Tongue (tissue), 1 donor: ENCODE measurements at regions not wholly inside any gene's neighbourhood (a gene's known extent, or its start where the extent isn't known, plus 50 kb on each side); places are given as distances from the start of the nearest gene placed in this dataset.

Source experiments
- DNase-seq: peaks from one replicate; pipeline ENCODE4 v3.0.0-alpha.2; 2015

DNA sequence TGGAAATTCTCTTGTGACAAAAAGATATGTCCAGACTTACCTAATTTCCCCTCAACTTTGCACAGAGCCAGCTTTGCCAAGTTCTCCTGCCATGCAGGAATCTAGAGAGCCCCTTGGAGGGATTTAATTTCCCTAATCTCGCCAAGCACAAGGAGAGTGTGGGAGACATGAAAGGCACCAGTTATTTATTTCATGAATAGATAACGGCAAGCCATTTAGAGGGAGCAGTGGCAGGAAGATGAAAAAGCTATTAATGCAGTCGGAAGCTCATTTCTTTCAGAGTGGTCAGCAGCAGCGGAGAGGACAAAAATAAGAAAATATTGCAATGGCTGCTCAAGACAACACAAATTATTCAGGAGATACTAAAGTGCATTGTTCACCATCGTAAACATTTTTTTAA is 150.9 kb upstream of the WSCD2 start:
- DNase-seq = no peak

DNA sequence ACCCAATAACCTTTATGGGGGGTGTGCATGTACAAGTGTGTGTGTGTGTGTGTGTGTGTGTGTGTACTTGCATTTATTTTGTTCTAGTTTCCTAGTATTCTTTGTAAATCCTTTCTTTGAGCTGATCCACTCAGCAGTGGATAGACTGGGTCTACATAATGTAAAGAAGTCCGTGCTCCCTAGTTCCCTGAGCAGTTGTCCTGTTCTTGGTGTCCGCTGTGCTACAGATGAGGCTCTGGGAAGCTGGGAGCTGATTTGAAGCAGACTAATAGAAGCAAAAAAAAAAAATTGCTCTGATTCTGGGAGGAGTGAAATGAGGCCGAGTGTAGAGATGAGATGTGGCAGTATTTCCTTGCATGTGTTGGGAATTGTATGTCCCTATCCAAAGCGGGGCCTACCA is 150.4 kb upstream of the WSCD2 start:
- DNase-seq = no peak

DNA sequence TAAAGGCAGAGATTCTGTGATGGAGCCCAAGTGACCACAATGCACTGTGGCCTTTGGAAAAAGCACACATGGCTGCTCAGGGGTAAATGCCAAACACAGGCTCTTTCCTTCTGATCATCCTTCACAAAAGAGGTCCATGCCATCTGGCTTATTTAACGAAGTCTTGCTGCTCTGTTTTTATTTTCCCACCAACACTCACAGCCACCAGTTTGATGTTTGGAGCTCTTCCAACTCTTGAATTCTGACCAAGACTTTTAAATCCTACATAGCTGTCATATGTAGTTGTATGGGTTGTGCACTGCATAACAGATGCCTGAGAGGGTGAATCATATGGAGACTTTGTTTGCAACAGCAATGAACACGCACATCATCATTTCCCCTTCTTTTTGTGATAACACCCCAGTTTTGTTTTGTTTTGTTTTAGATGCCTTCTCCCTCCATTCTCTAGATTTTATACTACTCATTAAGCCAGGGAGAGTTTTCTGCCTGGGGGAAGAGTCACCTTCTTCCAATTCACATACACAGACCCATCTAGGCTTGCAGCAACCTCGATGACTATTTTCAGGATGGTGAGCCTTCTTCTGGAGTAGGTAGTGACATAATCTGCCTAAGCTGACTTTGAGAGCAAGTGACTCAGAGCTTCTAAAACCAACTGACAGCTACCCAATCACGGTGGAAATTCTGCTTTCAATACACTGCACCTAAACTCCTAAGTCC is 145.2 kb upstream of the WSCD2 start:
- no peak for DNase-seq

DNA sequence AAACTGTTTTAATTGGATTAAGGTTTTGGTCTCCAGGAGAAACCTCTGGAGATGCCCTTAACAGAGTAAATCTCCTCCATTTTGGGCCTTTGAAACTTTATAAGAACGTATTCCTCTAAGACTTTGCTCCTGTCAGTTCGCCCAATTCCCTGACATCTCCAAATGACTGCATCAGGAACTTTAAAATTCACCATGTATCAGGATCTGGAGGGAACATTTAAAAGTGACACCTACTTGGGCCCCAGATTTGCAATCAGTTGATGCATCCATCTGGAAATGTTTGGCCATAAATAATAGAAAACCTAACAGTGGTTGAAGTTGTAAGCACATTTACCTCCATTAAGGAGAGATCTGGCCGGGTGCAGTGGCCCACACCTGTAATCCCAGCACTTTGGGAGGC is 144.1 kb upstream of the WSCD2 start:
- no peak for DNase-seq

DNA sequence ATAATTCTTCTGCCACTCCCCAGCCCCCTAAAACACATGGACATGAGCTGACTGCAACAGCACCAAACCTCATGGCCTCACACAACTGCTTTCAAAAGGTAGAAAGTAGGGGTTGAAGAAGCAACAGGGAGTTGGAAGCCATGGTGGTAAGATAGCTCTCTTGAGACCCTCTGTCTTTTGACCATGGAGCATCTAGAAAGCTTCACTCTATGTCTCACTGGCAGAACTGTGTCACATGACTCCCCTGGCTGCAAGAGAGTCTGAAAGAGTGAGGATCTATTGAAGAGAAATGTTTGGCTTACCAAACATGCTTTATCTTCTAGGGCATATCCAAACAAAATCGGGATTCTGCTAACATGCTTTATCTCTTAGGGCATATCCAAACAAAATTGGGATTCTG is 142.9 kb upstream of the WSCD2 start:
- no peak for DNase-seq

DNA sequence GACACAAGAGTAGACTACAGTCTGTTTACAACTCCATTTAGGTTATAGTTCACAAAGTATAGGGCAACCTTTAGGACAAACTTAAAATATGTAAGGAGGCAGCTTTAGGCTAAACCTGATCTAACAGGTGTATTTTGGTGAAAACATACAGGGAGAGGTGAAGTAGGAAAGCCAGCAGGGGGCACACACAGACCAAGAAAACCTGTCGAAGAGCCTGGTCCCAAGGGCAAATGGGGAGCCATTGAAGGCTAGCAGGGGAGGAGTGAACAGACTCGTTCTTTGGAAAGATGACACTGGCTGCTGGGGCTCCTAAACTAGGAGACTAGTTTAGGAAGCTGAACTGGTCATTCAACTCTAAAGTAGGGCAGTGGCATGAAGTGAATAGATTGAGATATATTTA is 138.8 kb upstream of the WSCD2 start:
- peak; percentile 26 for DNase-seq

DNA sequence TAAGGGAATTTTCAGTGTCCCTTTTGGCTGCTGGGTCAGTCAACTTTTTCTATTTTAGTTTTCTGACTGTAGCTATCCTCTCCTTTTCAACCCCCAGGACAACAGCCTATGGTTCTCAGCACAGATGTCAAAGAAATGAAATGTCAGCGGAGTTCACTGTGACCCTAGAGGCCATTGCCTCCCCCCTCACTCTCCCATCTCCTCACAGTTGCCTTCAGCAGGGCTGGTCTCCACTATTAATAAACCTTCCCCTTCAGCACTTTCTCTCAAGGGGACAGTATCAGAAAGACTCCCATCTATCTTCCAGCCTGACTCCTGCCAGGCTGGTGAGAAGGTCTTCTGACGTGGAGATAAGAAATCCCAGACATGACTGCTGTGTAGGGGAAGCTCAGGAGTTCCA is 137.1 kb upstream of the WSCD2 start:
- no peak for DNase-seq

DNA sequence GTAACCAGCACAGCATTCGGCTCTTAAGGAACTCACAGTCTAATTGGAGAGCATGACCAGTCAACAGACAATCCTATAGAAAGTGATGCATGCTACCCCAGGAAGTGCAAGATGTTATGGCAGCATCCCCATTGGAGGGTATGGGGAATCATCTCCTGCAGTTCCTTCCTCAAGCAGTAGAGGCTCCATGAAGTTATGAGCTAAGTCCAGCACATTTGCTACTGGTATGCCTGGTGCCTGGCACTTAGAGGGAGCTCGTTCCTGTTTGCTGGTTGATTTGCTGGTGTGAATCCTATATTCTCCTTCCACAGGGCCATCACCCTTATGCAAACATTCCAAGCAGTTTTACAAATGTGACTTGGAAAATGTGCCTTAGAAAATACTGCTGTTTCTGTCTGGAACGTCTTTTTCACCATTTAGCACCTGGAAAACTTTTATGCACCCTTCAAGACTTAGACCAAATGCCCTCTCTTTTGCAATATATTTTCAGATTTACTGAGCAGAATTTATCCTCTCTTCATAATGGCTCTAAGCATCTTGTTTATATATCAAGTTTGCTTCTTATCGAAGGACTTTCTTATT is 136.1 kb upstream of the WSCD2 start:
- DNase-seq = peak; percentile 16

DNA sequence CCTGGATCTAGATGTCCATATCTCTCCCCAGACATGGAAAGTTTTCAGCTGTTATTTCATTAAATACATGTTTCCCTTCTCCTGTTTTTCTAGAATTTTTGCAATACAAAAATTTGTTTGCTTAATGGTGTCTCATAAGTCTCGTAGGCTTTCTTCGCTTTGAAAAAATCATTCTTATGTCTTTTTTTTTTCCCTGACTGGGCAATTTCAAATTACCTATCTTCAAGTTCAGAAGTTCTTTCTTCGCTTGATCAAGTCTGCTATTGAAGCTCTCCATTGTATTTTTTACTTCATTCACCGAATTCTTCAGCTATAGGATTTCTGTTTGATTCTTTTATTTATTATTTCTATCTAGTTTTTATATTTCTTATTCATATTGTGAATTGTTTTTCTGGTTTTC is 130.2 kb upstream of the WSCD2 start:
- no peak for DNase-seq

DNA sequence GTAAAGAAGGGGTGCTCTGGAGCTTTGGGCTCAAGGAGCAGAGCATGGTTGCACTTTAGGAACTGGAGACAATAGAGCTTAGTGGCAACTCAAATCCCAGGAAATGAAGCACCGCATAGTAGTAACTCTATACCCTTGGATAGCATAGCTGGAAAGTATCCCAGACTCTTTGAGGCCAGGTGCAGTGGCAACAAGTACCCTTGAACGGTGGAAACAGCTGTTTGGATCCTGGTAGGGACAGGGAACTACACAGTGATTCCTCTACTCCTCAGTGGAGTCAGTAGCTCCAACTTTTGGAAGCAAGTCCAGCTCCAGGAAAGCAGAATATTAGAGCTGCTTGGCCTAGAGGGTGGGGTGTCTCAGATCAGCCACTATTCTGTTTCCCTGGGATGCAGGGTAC is 129.0 kb upstream of the WSCD2 start:
- peak; percentile 30 for DNase-seq

DNA sequence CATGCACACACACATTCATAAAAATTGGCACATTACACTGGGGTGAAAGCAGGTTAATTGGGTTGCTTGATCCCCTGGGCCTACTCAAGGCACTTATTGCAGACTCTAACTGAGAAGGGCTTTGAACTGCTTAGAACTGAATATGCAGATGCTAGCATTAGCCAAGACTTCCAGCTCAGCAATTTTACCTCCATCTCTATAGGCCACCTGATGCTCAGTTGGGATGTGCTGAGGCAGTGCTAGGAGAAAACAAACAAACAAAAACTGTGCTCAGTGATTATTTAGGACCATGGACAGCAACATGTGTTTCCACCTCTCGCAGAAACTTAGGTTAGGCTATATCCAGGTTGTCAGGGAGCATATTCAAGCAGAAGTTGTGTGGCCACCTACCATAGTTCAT is 124.8 kb upstream of the WSCD2 start:
- peak; percentile 38 for DNase-seq

DNA sequence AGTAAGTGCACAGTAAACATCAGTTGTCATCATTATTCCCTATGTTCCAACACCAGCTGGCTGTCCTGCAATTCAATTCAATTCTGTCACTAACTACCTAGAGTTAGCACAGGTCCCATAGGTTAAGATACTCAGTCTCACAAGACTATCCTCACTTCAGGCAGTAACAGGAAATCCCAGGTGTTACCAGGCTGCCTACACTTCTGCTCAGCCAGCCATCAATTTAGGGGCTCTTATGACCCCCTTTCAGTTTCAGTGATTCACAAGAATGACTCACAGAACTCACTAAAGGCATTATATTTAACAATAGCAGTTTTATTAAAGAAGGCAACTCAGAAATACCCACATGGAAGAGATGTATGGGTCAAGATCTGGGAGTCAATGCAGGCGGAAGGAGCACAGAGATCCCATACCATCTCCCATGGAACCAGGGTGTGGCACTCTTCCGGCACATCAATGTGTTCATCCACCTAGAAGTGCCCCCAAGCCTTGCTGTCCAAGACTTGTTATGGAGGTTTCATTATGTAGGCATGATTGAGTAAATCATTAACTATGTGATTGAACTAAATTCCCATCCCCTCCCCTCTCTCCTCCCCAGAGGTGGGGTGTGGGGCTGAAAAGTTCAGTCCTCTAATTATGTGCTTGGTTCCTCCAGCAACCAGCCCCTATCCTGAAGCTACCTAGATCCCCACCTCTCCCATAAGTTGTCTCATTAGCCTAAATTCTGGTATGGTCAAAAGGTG is 120.8 kb upstream of the WSCD2 start:
- no peak for DNase-seq

DNA sequence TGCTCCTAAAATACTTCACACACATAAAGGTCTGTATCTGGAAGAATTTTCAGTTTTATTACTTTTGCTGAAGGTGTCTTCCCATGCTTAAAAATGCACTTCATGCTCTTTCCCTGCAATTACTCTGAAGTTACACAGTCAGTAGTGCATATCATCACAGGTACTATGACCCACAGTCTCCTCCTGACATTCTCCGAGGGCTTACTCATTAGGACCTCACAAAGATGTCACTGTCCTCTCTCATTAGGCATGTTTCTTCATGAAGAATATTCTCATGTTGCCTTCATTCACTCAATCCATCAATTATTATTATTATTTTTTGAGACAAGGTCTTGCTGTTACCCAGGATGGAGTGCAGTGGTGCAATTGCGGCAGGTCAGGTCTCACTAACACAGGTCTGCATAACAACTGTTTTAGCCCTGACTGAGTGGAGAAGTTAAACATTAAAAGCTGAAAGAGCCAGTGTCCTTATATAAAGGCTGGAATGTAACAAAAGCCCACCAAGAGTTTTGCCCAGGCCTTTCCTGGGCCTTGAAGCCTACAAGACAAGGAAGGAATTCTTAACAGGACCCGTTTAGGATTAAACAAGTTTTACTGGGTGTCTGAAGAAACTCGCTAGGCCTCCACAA is 119.5 kb upstream of the WSCD2 start:
- no peak for DNase-seq

DNA sequence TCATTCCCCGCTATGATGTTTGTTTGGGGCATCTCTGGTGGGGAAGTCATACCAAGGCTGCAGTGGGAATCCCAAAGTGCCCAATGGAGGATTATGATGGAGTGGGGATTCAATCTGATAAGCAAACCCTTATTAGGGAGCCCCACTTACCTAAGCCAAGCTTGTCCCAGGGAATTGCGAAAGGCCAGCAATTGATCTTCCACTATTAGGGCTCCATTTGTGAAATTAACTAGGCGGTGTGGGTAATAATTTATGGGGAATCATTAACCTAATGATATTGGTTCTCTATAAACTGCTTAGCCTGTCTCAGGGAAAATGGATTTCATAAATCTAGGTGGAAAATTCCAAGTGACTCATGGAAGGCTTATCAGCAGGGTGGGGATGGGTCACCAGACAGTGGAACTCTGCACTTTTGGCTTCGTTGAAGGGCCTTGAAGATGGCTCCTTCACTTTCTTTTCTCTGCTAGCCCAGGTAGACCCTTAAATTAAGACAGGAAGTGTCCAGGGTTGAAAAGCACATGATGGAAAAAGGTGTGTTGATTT is 113.0 kb upstream of the WSCD2 start:
- DNase-seq = no peak

DNA sequence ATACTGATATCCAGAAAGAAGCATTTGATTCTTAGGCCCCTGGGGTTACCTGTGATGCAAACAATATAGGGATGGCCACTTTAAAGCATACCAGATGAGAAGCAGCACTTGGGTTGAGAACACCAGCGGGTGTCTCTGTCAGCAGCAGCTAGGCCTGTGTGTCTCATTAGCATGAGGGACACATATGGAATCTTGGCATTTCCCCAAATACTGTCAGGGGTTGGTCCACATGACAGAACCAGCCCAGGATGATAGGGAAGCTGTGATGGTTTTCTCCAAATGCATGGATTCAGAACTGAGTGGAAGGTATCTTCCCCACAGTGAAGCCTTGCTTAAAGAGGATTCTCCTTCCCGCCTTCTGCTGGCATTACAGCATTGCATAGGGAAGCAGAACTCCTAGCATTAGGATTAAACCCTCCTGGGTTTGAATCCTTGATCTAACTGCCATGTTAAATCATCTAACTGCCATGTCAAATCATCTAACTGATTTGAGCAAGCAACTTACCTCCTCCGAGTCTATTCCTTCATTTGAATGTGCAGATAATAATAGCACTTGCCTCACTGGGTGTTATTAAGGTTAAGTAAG is 111.5 kb upstream of the WSCD2 start:
- no peak for DNase-seq

DNA sequence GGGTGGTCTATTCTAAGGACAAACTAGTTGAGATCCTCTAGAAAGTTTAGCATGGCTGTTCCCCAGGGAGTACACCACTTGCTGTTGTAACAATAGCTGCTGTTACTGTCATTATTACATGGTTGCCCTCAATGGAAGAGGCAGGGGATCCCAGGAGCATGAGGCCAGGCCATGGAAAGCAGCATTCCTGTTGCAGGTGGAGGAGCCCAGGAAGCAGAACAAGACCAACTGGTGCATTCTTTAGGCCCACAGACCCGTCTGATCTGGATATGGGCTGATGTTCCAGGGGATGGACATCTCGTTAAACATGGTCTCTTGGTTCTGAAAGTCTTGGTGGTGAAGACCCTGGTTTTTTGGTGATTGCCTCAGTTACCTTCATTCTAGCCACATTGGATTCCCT is 109.2 kb upstream of the WSCD2 start:
- no peak for DNase-seq

DNA sequence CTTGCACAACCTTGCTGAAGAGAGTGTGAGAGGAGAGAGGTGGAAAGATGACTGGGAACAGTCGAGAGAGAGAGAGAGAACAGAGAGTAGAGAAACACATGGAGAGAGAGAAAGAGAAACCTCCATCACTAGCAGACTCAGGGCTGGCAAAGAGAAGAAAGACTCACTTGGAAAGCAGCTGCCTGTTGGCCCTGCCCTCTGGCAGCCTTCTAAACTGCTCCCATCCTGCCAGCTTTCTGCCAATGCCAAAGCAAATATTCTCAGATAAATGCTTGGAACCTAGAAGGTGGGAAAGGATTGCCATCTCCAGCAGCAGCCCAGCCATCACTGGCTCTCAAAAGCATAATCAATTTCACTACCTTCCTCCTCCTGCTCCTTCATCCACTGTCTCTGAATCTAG is 107.9 kb upstream of the WSCD2 start:
- DNase-seq = no peak

DNA sequence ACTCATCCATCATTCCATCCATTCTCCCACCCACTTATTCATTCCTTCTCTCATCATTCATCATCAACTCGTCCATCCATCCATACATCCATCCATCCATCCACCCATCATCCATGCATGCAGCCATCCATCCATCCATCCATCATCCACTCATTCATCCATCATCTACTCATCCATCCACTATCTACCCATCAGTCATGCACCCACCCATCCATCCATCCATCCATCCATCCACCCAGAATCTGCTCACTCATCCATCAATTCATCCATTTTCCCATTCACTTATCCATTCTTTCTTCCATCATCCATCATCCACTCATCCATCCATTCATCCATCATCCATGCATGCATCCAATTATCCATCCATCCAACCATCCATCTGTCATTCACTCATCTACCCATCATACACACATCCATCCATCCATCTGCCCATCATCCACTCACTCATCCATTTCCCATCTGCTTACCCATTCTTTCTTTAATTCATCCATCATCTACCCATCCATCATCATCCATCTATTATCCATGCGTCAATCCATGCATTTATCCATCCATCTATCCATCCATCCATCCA is 107.1 kb upstream of the WSCD2 start:
- no peak for DNase-seq

DNA sequence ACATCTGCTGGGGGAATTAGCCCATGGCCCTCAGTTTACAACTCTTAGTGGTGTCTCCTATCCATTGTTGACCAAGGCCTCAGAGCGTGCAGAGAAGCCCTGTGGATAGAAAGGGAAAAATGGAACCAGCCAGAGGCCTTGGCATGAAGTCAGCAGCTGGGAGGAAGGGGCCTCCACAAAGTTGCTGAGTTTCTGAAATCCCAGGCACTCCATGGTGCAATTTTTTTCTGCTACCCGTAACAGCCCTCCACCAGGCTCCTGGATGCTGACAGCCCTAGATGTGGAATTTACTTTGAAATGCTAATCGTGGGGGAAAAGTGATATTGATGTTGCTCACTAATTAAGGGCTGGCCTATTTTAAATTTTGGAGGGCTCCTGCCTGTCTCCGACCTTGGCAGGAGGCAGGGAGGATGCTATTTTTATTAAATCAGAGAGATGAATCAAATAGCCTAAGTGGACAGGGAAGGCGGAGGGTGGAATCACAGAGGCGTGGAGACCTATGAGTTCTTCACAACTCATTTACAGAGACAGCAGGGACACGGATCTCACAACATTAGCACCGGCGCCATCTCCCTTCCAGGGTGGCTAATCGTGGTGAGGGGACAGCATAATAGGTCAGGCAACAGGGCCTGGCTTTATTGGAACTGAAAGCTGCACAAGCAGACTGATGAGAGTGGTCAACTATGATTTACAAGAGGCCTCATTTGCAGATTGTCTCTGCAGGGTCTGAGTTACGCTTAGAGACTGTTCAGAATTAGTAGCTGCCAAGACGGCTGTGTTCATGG is 99.8 kb upstream of the WSCD2 start:
- peak; percentile 3 for DNase-seq

DNA sequence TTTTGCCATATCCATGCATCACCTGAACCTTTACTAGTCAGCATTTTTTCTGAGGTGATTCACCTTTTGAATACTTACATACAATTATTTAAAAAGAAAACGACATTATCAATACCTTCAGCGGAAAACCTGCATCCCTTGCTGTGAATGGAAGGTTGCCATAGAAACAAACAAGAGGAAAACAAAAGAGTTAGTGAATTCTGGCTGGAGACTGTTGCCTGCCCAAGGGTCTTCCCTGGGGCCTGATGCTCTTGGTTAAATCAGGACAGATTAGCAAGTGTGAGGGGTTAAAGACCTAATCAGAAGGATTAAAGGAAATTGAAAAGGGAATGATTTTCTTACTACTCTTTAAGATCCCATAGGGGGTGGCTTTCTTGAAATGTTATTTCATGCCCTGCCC is 96.0 kb upstream of the WSCD2 start:
- no peak for DNase-seq

DNA sequence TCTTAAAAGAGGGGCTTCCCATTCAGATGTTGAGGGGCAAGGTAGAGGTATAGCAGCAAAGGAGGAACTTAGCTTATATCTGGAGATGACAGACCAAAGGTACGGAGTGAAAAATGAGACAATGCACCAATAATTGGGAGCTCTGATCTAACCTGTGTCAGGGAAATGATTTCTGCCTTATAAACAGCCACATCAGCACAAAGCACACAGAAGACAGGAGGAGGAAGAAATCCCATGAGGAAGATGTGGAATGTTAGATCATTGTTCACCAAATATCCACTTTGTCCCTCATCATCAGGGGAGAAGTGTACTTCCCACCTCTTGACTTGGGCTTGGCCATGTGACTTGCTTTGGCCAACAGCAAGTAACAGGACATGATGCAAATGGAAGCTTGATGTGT is 93.7 kb upstream of the WSCD2 start:
- DNase-seq = no peak

DNA sequence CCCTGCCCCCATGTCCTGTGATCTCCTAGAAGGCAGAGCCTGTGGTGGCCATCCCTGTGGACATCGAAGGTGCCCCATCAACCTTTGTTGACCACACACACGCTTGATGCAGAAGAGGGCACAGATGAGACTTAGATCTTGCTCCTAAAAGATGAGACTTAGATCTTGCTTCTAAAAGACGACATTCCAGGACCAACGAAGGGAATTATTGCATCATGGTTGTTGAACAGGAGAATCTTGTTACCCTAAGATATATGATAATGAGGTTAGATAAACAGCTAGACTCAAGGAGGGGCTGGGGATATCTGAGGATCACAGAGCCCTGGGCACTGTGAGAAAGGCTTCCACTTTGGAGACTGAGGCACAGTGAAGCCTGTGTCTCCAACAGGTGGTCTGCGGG is 91.1 kb upstream of the WSCD2 start:
- DNase-seq = no peak
